DND-41 (cell line): ENCODE measurements at regions not wholly inside any gene's neighbourhood (a gene's known extent, or its start where the extent isn't known, plus 50 kb on each side); places are given as distances from the start of the nearest gene placed in this dataset.

ENCODE experiments used
- CTCF ChIP-seq: IDR thresholded peaks from 2 replicates; pipeline ENCODE4 v1.5.1; 2012; ENCODE audit warnings: borderline replicate concordance, low read length, moderate library complexity, mild to moderate bottlenecking; ENCODE audit not compliant: poor library complexity, severe bottlenecking; ENCODE audit errors: extremely low read depth
- EZH2 ChIP-seq: IDR thresholded peaks from 3 replicates; pipeline ENCODE4 v1.6.1; 2012; ENCODE audit warnings: borderline replicate concordance, low read depth, mild to moderate bottlenecking, moderate library complexity, low read length, inconsistent platforms; ENCODE audit not compliant: severe bottlenecking

- TF ChIP-seq EZH2, result no peak
- no peak for TF ChIP-seq CTCF
Measured at GRCh38 chr1:67604778-67605177, 80.2 kb upstream of the GADD45A start.
